Tibial artery (tissue), 4 donors: ENCODE measurements at regions not wholly inside any gene's neighbourhood (a gene's known extent, or its start where the extent isn't known, plus 50 kb on each side); places are given as distances from the start of the nearest gene placed in this dataset.
A peak's percentile ranks its signal among the peaks of the same experiment; 100 is the strongest.

Source experiments
- DNase-seq, 2 donors: peaks; one replicate each; pipeline ENCODE4 v3.0.0-alpha.2; 2019
- H3K27ac ChIP-seq, 2 donors: fragments of 200-600 bp; sonication (generic) in 1 of 2; 1 replicate in 1 of 2; 2 replicates in 1 of 2; pipeline ENCODE4 v1.5.1; 2018 to 2019; ENCODE audit warnings: mild to moderate bottlenecking in 1 of 2
- H3K27me3 ChIP-seq, 2 donors: fragments of 200-600 bp; sonication (generic) in 1 of 2; one replicate each; pipeline versions ENCODE4 v1.5.1 to v1.6.0; 2016 to 2019
- H3K36me3 ChIP-seq, 3 donors: fragments of 200-600 bp; sonication (generic) in 2 of 3; one replicate each; pipeline ENCODE4 v1.5.1; 2016 to 2019; ENCODE audit warnings: mild to moderate bottlenecking in 2 of 3
- H3K4me1 ChIP-seq, 4 donors: fragments of 200-600 bp; sonication (generic) in 2 of 4; 1 replicate in 3 of 4; 2 replicates in 1 of 4; pipeline ENCODE4 v1.5.1; 2016 to 2019
- H3K4me3 ChIP-seq, 2 donors: fragments of 200-600 bp; sonication (generic) in 1 of 2; 1 replicate in 1 of 2; 2 replicates in 1 of 2; pipeline ENCODE4 v1.5.1; 2018 to 2019; ENCODE audit warnings: mild to moderate bottlenecking in 2 of 2
- H3K9me3 ChIP-seq, 3 donors: fragments of 200-600 bp; sonication (generic) in 1 of 3; one replicate each; pipeline ENCODE4 v1.5.1; 2016 to 2019
- CTCF ChIP-seq, 2 experiments: fragments of 200-600 bp in 1 of 2; fragments of 450-650 bp in 1 of 2; IDR thresholded peaks; one replicate each; pipeline ENCODE4 v1.5.1; 2017 to 2019; ENCODE audit warnings: antibody characterized with exemption in 2 of 2, mild to moderate bottlenecking in 1 of 2, moderate library complexity in 1 of 2
- intact Hi-C: fragments of 100-400 bp; cut with DNase I; formaldehyde crosslinking; loops from one replicate; pipeline ENCODE4 v1.15.0; 2023; ENCODE audit warnings: low total_unique reads

GRCh38 chr2:239712755-239713154 lies 311.9 kb upstream of the HDAC4 start:
- DNase-seq = no peak
- Histone ChIP-seq H3K9me3 (peaks cover 0 to 19% (median 13%) of the 10 kb centered on the region in 3 donors), H3K27me3 (no peaks in the 10 kb centered on the region), H3K36me3 (no peaks in the 10 kb centered on the region), H3K27ac (no peak overlapping the region), H3K4me3 (no peak overlapping the region), H3K4me1 (no peaks in the 10 kb centered on the region)
- no peak for TF ChIP-seq CTCF (IDR thresholded peaks at IDR 0.05)
- intact Hi-C loops = no loop called here

GRCh38 chr2:239711911-239712570 lies 311.2 kb upstream of the HDAC4 start:
- intact Hi-C loops = no loop called here
- Histone ChIP-seq H3K4me1 (no peaks in the 10 kb centered on the region), H3K9me3 (peaks cover 0 to 19% (median 13%) of the 10 kb centered on the region in 3 donors), H3K27me3 (no peaks in the 10 kb centered on the region), H3K4me3 (no peak overlapping the region), H3K36me3 (no peaks in the 10 kb centered on the region), H3K27ac (no peak overlapping the region)
- peak in 1 of 2 donors; percentile 53 for DNase-seq
- no peak for TF ChIP-seq CTCF (IDR thresholded peaks at IDR 0.05)

- Histone ChIP-seq H3K4me1 (peaks cover 0 to 5% (median 4%) of the 10 kb centered on the region in 4 donors), H3K36me3 (no peaks in the 10 kb centered on the region), H3K9me3 (peaks cover 0 to 19% (median 13%) of the 10 kb centered on the region in 3 donors), H3K27ac (no peak overlapping the region), H3K27me3 (no peaks in the 10 kb centered on the region), H3K4me3 (no peak overlapping the region)
- peak in 1 of 2 donors; percentile 46 for DNase-seq
- intact Hi-C loops = no loop called here
- no peak for TF ChIP-seq CTCF (IDR thresholded peaks at IDR 0.05)
Measured at GRCh38 chr2:239710953-239711861, 310.4 kb upstream of the HDAC4 start.

GRCh38 chr2:239706367-239706766 lies 305.5 kb upstream of the HDAC4 start:
- Histone ChIP-seq H3K27ac (no peak overlapping the region), H3K27me3 (peaks cover 0 to 7% of the 10 kb centered on the region in 2 donors), H3K4me3 (no peak overlapping the region), H3K9me3 (peaks cover 0 to 3% (median 0%) of the 10 kb centered on the region in 3 donors), H3K36me3 (no peaks in the 10 kb centered on the region), H3K4me1 (peaks cover 0 to 10% (median 7%) of the 10 kb centered on the region in 4 donors)
- intact Hi-C loops = no loop called here
- DNase-seq = peak in 1 of 2 donors; percentile 20
- TF ChIP-seq CTCF (IDR thresholded peaks at IDR 0.05) = no peak

- H3K36me3 ChIP-seq = no peaks in the 10 kb centered on the region
- TF ChIP-seq CTCF (IDR thresholded peaks at IDR 0.05) = no peak
- H3K4me1 ChIP-seq = peaks cover 0 to 10% (median 7%) of the 10 kb centered on the region in 4 donors
- H3K9me3 ChIP-seq = peaks cover 0 to 3% (median 0%) of the 10 kb centered on the region in 3 donors
- H3K4me3 ChIP-seq = no peak overlapping the region
- peaks cover 0 to 7% of the 10 kb centered on the region in 2 donors for H3K27me3 ChIP-seq
- H3K27ac ChIP-seq = no peak overlapping the region
- peak in 1 of 2 donors; percentile 27 for DNase-seq
- intact Hi-C loops = no loop called here
Measured at GRCh38 chr2:239704737-239705136, 303.9 kb upstream of the HDAC4 start.
